ENCODE measurements at regions not wholly inside any gene's neighbourhood (a gene's known extent, or its start where the extent isn't known, plus 50 kb on each side); places are given as distances from the start of the nearest gene placed in this dataset.
A peak's percentile ranks its signal among the peaks of the same experiment; 100 is the strongest.

DNA sequence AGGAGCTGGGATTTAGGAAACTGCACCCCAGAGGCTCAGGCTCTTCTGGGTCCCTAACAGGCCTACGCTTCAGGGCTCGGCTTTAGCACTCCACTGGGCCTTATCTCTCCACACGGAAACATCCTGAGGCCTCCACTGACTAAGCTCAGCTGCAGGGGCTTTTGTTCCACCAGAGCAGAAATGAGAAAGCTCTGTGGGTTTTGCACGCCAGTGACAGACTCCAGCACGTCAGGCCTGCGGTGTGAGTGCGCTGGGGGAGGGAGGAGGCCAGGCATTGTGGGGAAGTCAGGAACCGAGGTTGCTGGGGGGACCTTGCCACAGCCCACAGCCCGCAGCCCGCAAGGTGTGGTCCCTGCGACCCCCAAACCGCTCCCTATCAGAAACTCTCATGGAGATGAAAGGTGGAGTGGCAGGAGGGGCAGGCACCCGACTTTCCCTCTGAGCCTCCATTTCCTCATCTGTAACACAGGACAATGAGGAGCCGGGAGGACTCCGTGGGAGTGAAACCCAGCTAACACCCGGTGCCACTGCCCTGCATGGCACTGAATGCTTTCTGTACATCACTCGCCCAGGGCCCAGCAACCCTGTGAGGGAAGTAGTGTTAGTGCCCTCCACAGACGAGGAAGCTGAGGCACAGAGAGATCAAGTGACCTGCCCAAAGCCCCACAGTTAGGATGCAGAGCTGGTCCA, 106.5 kb downstream of the TPRA1 start:
- no peak for DNase-seq

GRCh38 chr3:127483005-127483641, 107.4 kb downstream of the TPRA1 start:
- DNase-seq: no peak

DNA sequence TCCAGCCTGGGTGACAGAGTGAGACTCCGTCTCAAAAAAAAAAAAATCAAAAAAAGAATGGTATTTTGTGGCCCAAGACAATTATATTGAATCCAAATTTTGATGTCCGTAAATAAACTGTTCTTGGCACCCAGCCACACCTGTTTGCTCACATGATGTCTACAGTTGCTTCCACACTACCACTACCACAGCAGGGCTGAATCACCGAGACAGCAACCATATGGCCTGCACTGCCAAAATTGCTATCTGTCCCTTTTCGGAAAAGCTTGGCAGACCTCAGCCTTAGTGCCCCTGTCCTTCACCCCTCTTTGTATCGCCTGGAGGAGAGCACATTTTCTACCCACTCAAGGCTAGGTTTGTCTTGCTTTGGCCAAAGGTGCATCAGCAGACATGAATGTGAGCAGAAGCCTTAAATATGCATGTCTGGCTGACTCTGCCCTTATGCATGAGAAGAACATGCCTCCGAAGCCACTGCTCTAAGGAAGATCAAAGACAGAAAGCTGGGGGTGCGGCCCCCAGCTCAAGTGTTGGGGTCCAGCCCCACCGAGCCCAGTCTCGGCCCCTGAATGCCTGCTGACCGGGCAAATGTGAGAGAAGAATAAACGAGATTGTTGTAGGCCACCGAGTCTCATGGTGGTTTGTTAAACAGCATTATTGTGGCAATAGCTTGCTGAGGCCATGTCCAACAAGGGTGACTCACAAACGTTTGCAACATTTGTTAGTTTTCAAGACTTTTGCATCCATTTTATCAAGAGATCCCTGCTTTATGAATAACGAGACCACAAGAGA, 108.1 kb downstream of the TPRA1 start:
- no peak for DNase-seq

DNA sequence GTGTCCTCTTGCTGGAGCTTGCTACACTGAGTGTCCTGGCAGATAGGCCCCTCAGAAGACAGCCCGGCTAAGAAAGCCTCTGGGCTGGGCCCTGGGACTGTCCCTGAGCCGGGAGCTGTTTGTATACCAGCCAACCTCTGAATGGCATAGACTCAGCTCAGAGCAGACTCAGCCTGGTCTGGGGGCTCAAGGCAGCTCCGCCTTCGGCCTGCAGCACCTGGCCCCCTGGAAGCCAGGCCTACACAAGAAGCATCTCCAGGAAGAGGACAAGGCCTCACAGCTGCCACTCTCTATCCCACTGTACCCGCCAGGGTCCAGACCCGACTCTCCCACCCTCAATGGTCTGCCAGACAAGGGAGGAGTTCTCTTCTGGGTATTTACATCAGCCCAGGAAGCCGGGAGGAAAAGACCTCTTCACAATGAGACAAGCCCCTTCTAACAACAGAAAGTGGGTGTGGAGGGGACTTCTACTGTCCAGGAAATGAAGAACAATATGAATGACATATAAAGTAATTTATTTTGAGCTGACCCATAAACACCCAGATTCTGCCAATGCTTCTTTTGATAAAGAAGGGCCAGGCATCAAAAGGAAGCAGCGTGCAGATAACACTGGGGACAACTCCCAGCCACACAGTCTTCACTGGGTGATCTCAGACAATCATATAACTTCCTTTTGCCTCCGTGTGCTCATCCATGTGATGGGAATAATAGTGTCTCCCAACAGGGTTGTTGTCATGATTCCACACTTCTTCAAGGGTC, 110.2 kb downstream of the TPRA1 start:
- no peak for DNase-seq

DNA sequence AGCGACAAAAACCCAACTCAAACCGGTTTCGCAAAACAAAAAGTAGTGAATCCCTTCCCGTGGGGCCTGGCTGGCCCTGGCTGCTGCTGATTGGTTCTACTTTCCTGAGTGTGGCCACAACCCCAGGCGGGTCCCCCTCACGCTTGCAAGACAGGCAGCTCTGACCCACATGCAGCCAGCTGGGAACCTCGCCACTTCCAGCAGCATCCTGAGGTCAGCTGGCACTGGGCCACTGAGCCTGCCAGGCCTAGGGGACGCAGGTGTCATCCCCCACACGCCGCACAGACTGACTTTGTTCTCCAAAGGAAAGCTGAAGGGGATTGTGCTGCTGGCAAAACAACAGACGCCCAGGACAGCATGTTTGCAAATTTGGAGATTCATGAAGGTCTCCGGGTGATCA, 111.1 kb downstream of the TPRA1 start:
- DNase-seq: no peak

DNA sequence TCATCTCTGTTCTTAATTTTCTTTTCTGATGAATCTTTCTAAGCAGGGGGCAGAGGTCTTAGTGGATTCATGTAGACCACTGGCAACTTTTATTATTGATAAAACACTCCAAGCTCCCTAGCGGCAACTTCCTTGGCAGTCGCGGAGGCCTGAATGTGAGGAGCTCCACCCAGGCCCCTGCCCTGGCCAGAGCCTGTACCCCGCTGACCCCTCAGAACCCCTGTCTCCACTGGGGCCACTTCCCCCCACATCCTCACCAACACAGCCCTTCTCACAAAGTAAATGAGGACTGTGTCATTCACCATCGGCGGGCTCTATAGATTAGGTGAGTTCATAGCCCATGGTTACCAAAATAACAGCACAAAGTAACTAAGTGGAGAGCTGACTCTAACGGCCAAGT, 111.6 kb downstream of the TPRA1 start:
- no peak for DNase-seq

- DNase-seq: no peak
Observed at GRCh38 chr3:127477396-127477795, 113.1 kb downstream of the TPRA1 start.

GRCh38 chr3:127476936-127477335, 113.6 kb downstream of the TPRA1 start:
- no peak for DNase-seq

- no peak for DNase-seq
Observed at GRCh38 chr3:127475975-127476705, 114.4 kb downstream of the TPRA1 start.

- no peak for DNase-seq
Observed at GRCh38 chr3:127475391-127475790, 115.1 kb downstream of the TPRA1 start.

DNA sequence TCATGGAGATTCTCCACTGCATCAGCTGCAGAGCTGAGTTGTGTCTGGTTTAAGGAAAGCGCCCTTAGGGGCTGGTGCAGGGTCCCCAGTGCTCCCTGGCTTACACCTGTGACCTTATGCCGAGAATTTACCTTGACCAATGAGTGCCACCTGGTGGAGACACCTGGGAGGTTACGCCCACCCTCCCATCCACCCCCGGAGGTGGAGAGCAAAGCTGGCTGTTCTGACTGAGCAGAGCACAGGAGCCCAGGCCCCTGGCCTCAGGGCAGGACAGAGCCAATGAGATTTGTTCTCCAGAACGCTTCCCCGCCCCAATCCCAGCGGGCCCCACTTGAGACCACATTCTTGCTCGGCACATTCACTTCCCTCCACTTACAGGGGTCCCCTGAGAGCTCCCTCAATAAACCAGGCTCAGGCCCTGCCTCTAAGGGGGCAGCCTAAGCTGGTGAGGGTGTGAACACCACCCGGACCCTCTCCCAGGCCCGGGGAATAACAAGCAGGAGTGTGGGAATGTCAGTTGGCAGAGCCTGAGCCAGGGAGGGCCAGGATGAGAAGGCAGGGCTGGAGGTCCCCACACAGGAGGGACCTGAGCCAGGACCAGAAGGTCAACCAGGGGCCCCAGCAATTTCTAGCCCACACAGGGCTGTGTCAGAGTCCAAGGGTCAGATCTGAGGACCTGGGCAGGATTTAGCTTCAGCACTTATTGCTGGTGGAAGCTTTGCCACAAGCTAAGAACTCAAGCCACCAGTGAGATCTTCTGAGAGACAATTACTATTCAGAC, 117.1 kb downstream of the TPRA1 start:
- no peak for DNase-seq

- no peak for DNase-seq
Observed at GRCh38 chr3:127472506-127472905, 118.0 kb downstream of the TPRA1 start.

DNA sequence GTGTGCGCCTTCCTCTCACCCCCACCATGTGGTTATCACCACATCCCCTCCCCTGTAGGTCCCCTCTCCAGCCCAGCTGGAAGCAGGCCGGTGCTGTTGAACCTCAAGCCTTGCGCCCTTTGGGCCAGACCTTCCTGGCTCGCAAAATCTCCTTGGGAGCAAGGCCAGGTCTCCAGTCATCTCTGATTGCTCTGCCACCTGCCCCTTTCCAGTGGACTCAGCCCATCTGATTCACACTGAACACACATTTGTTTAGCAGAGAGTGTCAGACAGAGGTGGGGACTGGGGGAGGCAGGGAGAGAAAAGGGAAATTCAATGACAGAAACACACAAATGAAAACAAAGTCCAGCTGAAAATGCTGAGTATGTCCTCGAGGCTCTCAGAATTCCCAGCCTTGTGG, 119.4 kb downstream of the TPRA1 start:
- no peak for DNase-seq

GRCh38 chr3:127469760-127470159, 120.8 kb downstream of the TPRA1 start:
- DNase-seq: no peak

GRCh38 chr3:127467391-127467790, 123.1 kb downstream of the TPRA1 start:
- no peak for DNase-seq

DNA sequence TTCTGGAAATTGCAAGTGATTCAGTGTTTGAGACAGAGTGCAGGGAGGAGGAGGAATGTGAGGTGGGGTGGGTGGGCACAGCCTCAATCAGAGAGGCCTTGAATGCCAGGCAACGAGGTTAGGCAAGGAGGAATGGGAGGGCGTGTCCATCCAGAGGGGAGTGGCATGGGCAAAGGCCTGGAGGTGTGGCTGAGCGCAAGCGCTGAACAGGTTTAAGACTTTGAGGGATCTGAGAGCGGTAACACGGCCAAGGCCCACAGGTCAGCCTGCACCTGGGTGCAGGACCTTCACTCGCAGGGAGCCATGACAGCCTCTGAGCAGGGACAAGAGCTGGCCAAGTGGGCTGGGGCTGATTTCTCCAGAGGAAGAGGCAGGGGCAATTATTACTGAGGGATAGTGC, 125.9 kb downstream of the TPRA1 start:
- DNase-seq: no peak

- no peak for DNase-seq
Observed at GRCh38 chr3:127462111-127462655, 128.3 kb downstream of the TPRA1 start.

GRCh38 chr3:127461286-127461910, 129.1 kb downstream of the TPRA1 start:
- no peak for DNase-seq

- DNase-seq: no peak
Observed at GRCh38 chr3:127459891-127460290, 130.6 kb downstream of the TPRA1 start.

DNA sequence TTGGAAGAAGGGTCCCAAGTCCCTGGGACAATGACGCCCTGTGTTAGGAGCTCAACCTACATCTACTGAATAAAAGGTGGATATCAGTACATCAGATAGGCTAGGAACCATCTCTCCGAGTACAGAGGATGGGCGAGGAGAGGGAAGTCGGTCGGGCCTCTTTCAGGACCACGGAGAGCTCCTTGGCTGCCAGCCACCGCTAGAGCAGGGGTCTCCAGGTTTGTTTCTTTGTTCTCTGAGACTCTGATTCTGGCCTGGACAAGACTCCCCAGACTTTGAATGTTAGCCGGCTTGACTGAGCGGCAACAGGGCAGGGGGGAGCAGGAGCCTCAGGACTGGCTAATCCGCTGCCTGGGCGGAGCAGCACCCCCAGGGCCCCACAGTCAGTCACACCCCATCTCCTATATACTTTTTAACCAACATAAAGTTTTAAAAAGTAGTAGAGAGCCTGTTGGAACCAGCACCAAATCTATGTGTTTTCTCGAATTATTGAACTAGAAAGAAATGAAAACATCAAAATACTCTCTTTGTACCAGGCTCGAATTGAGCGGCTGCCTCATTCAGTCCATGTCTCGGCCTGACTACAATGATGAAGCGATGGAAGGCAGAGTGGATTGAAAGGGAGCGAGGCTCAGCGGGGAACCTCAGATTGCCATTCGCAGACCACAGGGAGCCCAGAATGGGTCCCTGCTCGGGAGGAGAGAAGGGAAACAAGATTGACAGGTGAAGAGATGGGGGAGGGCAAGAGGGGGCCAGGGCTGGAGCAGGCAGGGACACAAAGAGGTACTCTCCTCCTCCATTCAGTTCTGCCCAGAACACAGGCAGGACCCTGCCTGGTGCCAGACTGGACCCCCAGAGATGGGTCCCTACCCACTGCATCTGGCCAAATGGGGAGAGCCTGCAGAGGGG, 131.6 kb downstream of the TPRA1 start:
- peak; percentile 23 for DNase-seq

Data from stimulated activated CD4-positive, alpha-beta T cell treated with anti-CD3 and anti-CD28 coated beads, Interleukin-4, amount 100 ng/mL, for 1 hour (primary cell).